NB4 (cell line): ENCODE measurements at regions not wholly inside any gene's neighbourhood (a gene's known extent, or its start where the extent isn't known, plus 50 kb on each side); places are given as distances from the start of the nearest gene placed in this dataset.

Source experiments
- DNase-seq: peaks from one replicate; pipeline ENCODE4 v3.0.0; 2010; ENCODE audit warnings: low read depth
- H3K4me3 ChIP-seq: one replicate; pipeline ENCODE4 v1.5.1; 2011; ENCODE audit warnings: mild to moderate bottlenecking, low read depth, low read length, moderate library complexity
- CTCF ChIP-seq: IDR thresholded peaks from one replicate; pipeline ENCODE4 v1.5.1; 2012; ENCODE audit warnings: low read depth, low read length
- MAX ChIP-seq: IDR thresholded peaks from 2 replicates; pipeline ENCODE4 v1.6.1; 2011; ENCODE audit warnings: low read depth, low read length
- MYC ChIP-seq: IDR thresholded peaks from 2 replicates; pipeline ENCODE4 v1.6.1; 2011; ENCODE audit warnings: low read depth, low read length
- POLR2A ChIP-seq: IDR thresholded peaks from 2 replicates; pipeline ENCODE4 v1.6.1; 2011; ENCODE audit warnings: mild to moderate bottlenecking; ENCODE audit not compliant: insufficient read length; ENCODE audit errors: extremely low read depth

GRCh38 chr13:53136554-53137215 is 108.1 kb downstream of the OLFM4 start:
- DNase-seq, result no peak
- H3K4me3 ChIP-seq, result no peak overlapping the region
- no peak for TF ChIP-seq POLR2A
- no peak for TF ChIP-seq MYC
- no peak for TF ChIP-seq CTCF
- TF ChIP-seq MAX, result no peak

- TF ChIP-seq MYC, result no peak
- TF ChIP-seq CTCF, result no peak
- TF ChIP-seq MAX, result no peak
- no peak for TF ChIP-seq POLR2A
- no peak overlapping the region for H3K4me3 ChIP-seq
- DNase-seq, result peak; percentile 6
Observed at GRCh38 chr13:53137779-53138178, 109.2 kb downstream of the OLFM4 start.

- DNase-seq, result no peak
- no peak overlapping the region for H3K4me3 ChIP-seq
- TF ChIP-seq CTCF (no peak), POLR2A (no peak), MAX (no peak), MYC (no peak)
Observed at GRCh38 chr13:53138376-53139036, 109.9 kb downstream of the OLFM4 start.

- H3K4me3 ChIP-seq, result no peak overlapping the region
- TF ChIP-seq MYC, result no peak
- TF ChIP-seq MAX, result no peak
- no peak for TF ChIP-seq CTCF
- no peak for TF ChIP-seq POLR2A
- DNase-seq, result no peak
Observed at GRCh38 chr13:53141336-53141735, 112.7 kb downstream of the OLFM4 start.

GRCh38 chr13:53142306-53142705 is 113.7 kb downstream of the OLFM4 start:
- H3K4me3 ChIP-seq, result no peak overlapping the region
- TF ChIP-seq POLR2A (no peak), CTCF (no peak), MYC (no peak), MAX (no peak)
- no peak for DNase-seq
